BE2C (cell line): ENCODE measurements at regions not wholly inside any gene's neighbourhood (a gene's known extent, or its start where the extent isn't known, plus 50 kb on each side); places are given as distances from the start of the nearest gene placed in this dataset.

ENCODE experiments used
- DNase-seq: peaks from one replicate; pipeline ENCODE4 v3.0.0-alpha.2; 2020
- H3K27me3 ChIP-seq: fragments of 250-450 bp; sonication (Bioruptor Pico); 2 replicates; pipeline ENCODE4 v1.5.1; 2020; ENCODE audit warnings: mild to moderate bottlenecking
- H3K36me3 ChIP-seq: fragments of 250-450 bp; sonication (Bioruptor Pico); 2 replicates; pipeline ENCODE4 v1.5.1; 2020; ENCODE audit warnings: mild to moderate bottlenecking
- H3K4me1 ChIP-seq: fragments of 250-450 bp; sonication (Bioruptor Pico); 2 replicates; pipeline ENCODE4 v1.5.1; 2020
- H3K4me3 ChIP-seq: 2 replicates; pipeline ENCODE4 v1.5.1; 2011; ENCODE audit warnings: low read depth, low read length
- H3K9me3 ChIP-seq: fragments of 250-450 bp; sonication (Bioruptor Pico); 2 replicates; pipeline ENCODE4 v1.5.1; 2020
- TF ChIP-seq, protein P1 (sequence below): IDR thresholded peaks from 2 replicates; pipeline ENCODE4 v1.5.1; 2012; ENCODE audit warnings: mild to moderate bottlenecking, low read depth, low read length

DNA sequence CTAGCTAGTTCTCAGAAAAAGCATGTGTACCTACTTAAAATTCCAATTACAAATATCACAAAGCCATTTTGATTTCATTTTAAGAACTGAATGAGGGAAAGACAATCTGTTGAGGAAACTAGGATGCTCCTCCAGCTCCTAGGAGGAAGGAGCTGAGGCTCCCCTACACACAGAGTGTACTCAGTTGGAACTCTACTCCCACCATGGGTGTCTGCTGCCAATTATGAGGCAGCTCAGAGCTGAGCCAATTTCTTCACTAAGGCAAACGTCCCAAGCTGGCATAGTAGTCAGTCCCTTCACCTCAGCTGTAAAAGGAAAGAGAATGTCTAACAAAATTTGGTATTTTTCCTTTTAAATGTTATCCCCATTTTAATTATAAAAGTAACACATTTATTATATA is 300.0 kb upstream of the TRPC7 start:
- Histone ChIP-seq H3K9me3 (no peaks in the 10 kb centered on the region), H3K4me1 (no peaks in the 10 kb centered on the region), H3K36me3 (no peaks in the 10 kb centered on the region), H3K4me3 (no peak overlapping the region), H3K27me3 (no peaks in the 10 kb centered on the region)
- no peak for DNase-seq
- TF ChIP-seq, protein P1, sequence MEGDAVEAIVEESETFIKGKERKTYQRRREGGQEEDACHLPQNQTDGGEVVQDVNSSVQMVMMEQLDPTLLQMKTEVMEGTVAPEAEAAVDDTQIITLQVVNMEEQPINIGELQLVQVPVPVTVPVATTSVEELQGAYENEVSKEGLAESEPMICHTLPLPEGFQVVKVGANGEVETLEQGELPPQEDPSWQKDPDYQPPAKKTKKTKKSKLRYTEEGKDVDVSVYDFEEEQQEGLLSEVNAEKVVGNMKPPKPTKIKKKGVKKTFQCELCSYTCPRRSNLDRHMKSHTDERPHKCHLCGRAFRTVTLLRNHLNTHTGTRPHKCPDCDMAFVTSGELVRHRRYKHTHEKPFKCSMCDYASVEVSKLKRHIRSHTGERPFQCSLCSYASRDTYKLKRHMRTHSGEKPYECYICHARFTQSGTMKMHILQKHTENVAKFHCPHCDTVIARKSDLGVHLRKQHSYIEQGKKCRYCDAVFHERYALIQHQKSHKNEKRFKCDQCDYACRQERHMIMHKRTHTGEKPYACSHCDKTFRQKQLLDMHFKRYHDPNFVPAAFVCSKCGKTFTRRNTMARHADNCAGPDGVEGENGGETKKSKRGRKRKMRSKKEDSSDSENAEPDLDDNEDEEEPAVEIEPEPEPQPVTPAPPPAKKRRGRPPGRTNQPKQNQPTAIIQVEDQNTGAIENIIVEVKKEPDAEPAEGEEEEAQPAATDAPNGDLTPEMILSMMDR = no peak

DNA sequence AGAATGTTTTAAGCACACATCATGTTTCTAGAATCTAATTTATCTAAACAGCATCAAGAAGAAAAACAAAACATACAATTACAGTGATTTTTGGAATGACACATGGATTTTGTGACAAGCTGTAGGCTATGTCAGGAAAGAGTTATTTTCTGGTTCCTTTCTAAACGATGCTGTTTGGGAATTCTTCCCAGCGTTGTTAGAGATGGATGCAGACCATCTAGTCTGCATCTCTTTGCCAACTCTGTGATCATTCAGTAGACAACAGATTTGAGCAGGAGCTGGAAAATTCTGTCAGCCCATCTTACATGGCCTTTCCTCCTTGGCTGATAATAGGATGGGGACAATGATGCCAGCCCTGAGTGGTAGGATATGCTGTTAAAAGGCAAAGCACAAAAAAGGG is 295.7 kb upstream of the TRPC7 start:
- no peaks in the 10 kb centered on the region for H3K9me3 ChIP-seq
- no peak for DNase-seq
- TF ChIP-seq, protein P1 = no peak

DNA sequence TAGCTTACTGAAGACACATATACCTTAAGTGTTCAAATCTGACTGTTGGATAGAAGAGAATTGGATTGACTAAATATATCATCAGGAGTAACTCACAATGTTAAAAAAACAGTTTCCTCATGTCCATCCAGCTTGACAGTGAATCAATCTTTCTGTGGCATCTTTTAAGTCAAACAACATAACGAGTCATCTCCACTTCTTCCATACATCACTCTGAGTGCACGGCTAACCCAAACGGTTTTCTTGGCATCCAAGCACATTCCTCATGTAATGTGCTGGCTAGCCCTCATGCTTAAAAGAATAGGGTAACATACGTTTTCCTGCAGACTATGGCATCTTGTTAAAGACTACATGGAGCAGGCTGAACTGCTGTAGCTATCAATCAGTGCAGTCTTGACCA is 291.5 kb upstream of the TRPC7 start:
- Histone ChIP-seq H3K4me1 (no peaks in the 10 kb centered on the region), H3K9me3 (no peaks in the 10 kb centered on the region), H3K4me3 (no peak overlapping the region), H3K27me3 (no peaks in the 10 kb centered on the region), H3K36me3 (no peaks in the 10 kb centered on the region)
- TF ChIP-seq, protein P1 = no peak
- no peak for DNase-seq

More for the DNA sequence above, 295.7 kb upstream of the TRPC7 start:
- H3K36me3 ChIP-seq = no peaks in the 10 kb centered on the region
- H3K4me1 ChIP-seq = no peaks in the 10 kb centered on the region
- no peaks in the 10 kb centered on the region for H3K27me3 ChIP-seq
- H3K4me3 ChIP-seq = no peak overlapping the region

DNA sequence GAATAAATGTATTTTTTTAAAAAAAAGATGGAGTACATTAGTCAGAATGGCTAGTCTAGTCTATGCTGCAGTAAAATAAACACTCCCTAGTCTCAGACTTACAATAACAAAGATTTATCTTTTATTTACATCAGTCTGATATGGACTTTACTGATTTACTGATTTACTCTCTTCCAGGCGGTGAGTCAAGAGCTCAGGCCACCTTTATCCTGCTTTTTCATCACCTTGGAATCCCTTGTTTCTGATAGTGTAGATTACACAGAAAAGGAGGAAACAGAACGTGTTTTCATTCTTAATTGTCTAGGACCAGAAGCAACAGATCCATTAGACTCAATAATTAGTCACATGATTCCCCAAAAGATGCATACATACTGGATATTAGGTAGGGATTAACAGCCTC is 290.1 kb upstream of the TRPC7 start:
- no peaks in the 10 kb centered on the region for H3K4me1 ChIP-seq
- no peaks in the 10 kb centered on the region for H3K36me3 ChIP-seq
- TF ChIP-seq, protein P1 = no peak
- DNase-seq = no peak
- no peak overlapping the region for H3K4me3 ChIP-seq
- no peaks in the 10 kb centered on the region for H3K9me3 ChIP-seq
- H3K27me3 ChIP-seq = no peaks in the 10 kb centered on the region

DNA sequence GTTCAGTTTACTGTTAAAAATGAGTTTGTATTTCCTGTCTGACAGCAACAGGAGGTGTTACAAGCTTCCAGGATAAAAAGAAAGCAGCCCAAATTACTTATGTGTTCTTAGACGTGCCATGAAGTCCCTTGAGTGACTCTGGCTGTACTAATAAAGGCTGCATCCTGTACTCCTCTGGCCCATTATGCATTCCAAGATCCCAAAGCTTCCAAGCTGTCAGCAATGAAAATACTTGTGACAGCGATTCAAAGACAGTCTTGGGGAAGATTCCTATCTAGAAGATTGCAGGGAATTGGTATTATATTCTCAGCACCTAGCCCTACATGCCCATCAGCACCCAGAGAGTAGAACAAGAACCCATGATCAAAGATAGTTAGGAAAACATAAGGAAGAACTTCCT is 281.6 kb upstream of the TRPC7 start:
- H3K4me1 ChIP-seq = no peaks in the 10 kb centered on the region
- DNase-seq = no peak
- no peak overlapping the region for H3K4me3 ChIP-seq
- TF ChIP-seq, protein P1 = no peak
- H3K9me3 ChIP-seq = no peaks in the 10 kb centered on the region
- no peaks in the 10 kb centered on the region for H3K27me3 ChIP-seq
- H3K36me3 ChIP-seq = no peaks in the 10 kb centered on the region

DNA sequence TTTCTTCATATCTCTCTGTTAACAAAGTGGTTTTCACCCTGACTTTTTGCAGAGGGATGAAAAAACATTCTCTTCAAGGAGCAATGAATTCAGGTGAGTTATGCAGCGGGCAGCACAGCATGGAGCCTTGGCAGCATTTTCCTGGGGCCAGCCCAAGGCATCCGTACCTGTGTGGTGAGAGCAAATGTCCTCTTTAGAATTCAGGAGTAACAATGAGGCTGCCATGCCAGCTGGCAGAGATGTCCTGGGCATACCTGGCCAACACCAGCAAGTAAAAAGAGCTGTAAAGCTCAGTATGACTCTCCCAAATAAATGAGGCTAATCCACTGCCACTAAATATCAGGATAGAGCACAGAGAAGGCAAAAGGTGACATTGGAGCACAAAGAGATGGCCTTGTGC is 277.6 kb upstream of the TRPC7 start:
- TF ChIP-seq, protein P1 = no peak
- Histone ChIP-seq H3K36me3 (no peaks in the 10 kb centered on the region), H3K4me1 (no peaks in the 10 kb centered on the region), H3K27me3 (no peaks in the 10 kb centered on the region), H3K9me3 (no peaks in the 10 kb centered on the region), H3K4me3 (no peak overlapping the region)
- DNase-seq = no peak
